GM12878 (cell line): ENCODE measurements at regions not wholly inside any gene's neighbourhood (a gene's known extent, or its start where the extent isn't known, plus 50 kb on each side); places are given as distances from the start of the nearest gene placed in this dataset.

ENCODE experiments used
- ATAC-seq: fragments of 200-7000 bp; cut with Tn5 transposase; 3 replicates; pipeline ENCODE4 v1.9.1; 2020; ENCODE audit warnings: mild to moderate bottlenecking, moderate library complexity
- BruUV-seq: library from RNA; stranded (reverse); fragments of 400-500 nt; replicated peaks from 2 replicates; lab custom pipeline; 2021; lab: Mats Ljungman, UMichigan
- CTCF ChIA-PET: fragments of 300-600 bp; sonication (Branson Sonifier 250); formaldehyde crosslinking; extraction: SDS; loops from one replicate; lab custom pipeline; 2021; ENCODE audit warnings: inconsistent platforms; lab: Yijun Ruan, JAX
- POLR2A ChIA-PET: fragments of 350-600 bp; formaldehyde crosslinking; extraction: SDS; loops from one replicate; lab custom pipeline; 2021; ENCODE audit warnings: inconsistent platforms; lab: Charles Lee
- RAD21 ChIA-PET: fragments of 300-600 bp; sonication (Branson Sonifier 250); formaldehyde crosslinking; loops from one replicate; lab custom pipeline; 2023; ENCODE audit warnings: antibody characterized with exemption; ENCODE audit not compliant: unreplicated experiment; lab: Charles Lee
- SMC1A ChIA-PET: fragments of 300-600 bp; sonication (Branson Sonifier 250); formaldehyde crosslinking; loops from one replicate; lab custom pipeline; 2023; ENCODE audit not compliant: unreplicated experiment, uncharacterized antibody; lab: Charles Lee
- DNase-seq: peaks from one replicate; pipeline ENCODE4 v3.0.0-alpha.2; 2011; ENCODE audit warnings: low read depth, low spot score
- FAIRE-seq: peaks from 3 replicates; lab custom pipeline; 2011; peaks lifted over from hg19 to GRCh38; lab: Jason Lieb, UNC
- H2AFZ ChIP-seq: 2 replicates; pipeline ENCODE4 v1.6.0; 2011; ENCODE audit warnings: low read depth, low read length, control low read depth; ENCODE audit not compliant: control insufficient read depth
- H3K27ac ChIP-seq: 2 replicates; pipeline ENCODE4 v1.5.1; 2011; ENCODE audit warnings: control low read depth; ENCODE audit not compliant: control insufficient read depth, insufficient read depth
- H3K27me3 ChIP-seq, 2 experiments: replicated peaks in 1 of 2; 2 replicates each; pipeline versions ENCODE4 v1.6.0 to v1.6.1; 2011; ENCODE audit warnings: low read length in 1 of 2; ENCODE audit not compliant: control insufficient read depth in 2 of 2, insufficient read depth in 2 of 2
- H3K36me3 ChIP-seq, 2 experiments: 2 replicates each; pipeline ENCODE4 v1.5.1; 2011; ENCODE audit warnings: low read length in 1 of 2; ENCODE audit not compliant: control insufficient read depth in 2 of 2, insufficient read depth in 2 of 2
- H3K4me1 ChIP-seq: 2 replicates; pipeline ENCODE4 v1.6.1; 2011; ENCODE audit warnings: mild to moderate bottlenecking, low read length, moderate library complexity, mixed read lengths; ENCODE audit not compliant: control insufficient read depth, insufficient read depth
- H3K4me2 ChIP-seq: 2 replicates; pipeline ENCODE4 v1.6.0; 2011; ENCODE audit warnings: control low read depth; ENCODE audit not compliant: control insufficient read depth, insufficient read depth
- H3K4me3 ChIP-seq: fragments of 200-600 bp; sonication (generic); 2 replicates; pipeline ENCODE4 v1.5.1; 2016
- H3K79me2 ChIP-seq: 2 replicates; pipeline ENCODE4 v1.6.0; 2011; ENCODE audit warnings: low read length; ENCODE audit not compliant: control insufficient read depth, insufficient read depth
- H3K9ac ChIP-seq: 2 replicates; pipeline ENCODE4 v1.8.0; 2011; ENCODE audit warnings: low read length, control low read depth, mixed read lengths; ENCODE audit not compliant: control insufficient read depth, insufficient read depth
- H3K9me3 ChIP-seq: replicated peaks from 3 replicates; pipeline ENCODE4 v1.5.1; 2011; ENCODE audit warnings: mild to moderate bottlenecking, low read length; ENCODE audit not compliant: control insufficient read depth, insufficient read depth
- H4K20me1 ChIP-seq: 2 replicates; pipeline ENCODE4 v1.6.0; 2011; ENCODE audit not compliant: control insufficient read depth, insufficient read depth
- BMI1 ChIP-seq: fragments of 450-650 bp; IDR thresholded peaks from 2 replicates; pipeline ENCODE4 v1.6.1; 2016; ENCODE audit warnings: mild to moderate bottlenecking, moderate library complexity, borderline replicate concordance
- DPF2 ChIP-seq: fragments of 450-650 bp; IDR thresholded peaks from 2 replicates; pipeline ENCODE4 v1.6.1; 2017; ENCODE audit warnings: mild to moderate bottlenecking
- E2F4 ChIP-seq: IDR thresholded peaks from 2 replicates; pipeline ENCODE4 v1.6.1; 2012; ENCODE audit warnings: low read depth, low read length, improper control_type of control experiment
- ELK1 ChIP-seq: IDR thresholded peaks from 2 replicates; pipeline ENCODE4 v1.6.1; 2012; ENCODE audit warnings: low read depth, low read length, improper control_type of control experiment
- HCFC1 ChIP-seq: fragments of 150-350 bp; IDR thresholded peaks from 2 replicates; pipeline ENCODE4 v1.6.1; 2014; ENCODE audit warnings: low read length
- IRF4 ChIP-seq: IDR thresholded peaks from 2 replicates; pipeline ENCODE4 v1.6.1; 2011; ENCODE audit warnings: low read depth, low read length
- KLF5 ChIP-seq: fragments of 450-650 bp; IDR thresholded peaks from 2 replicates; pipeline ENCODE4 v1.6.1; 2014; ENCODE audit warnings: mild to moderate bottlenecking; ENCODE audit not compliant: partially characterized antibody
- MEF2A ChIP-seq: IDR thresholded peaks from 2 replicates; pipeline ENCODE4 v1.6.1; 2011; ENCODE audit warnings: low read depth, mild to moderate bottlenecking, low read length, moderate library complexity; ENCODE audit not compliant: insufficient read depth
- MXI1 ChIP-seq: fragments of 150-350 bp; IDR thresholded peaks from 2 replicates; pipeline ENCODE4 v1.6.1; 2011; ENCODE audit warnings: low read depth, mild to moderate bottlenecking, inconsistent platforms, low read length, improper control_type of control experiment
- MYC ChIP-seq: IDR thresholded peaks from 2 replicates; pipeline ENCODE4 v1.6.1; 2011; ENCODE audit warnings: mild to moderate bottlenecking, low read length, moderate library complexity, inconsistent platforms; ENCODE audit not compliant: insufficient read depth, insufficient replicate concordance, insufficient read length, severe bottlenecking
- NFYA ChIP-seq: IDR thresholded peaks from 2 replicates; pipeline ENCODE4 v1.6.1; 2011; ENCODE audit warnings: low read depth, mild to moderate bottlenecking, low read length, improper control_type of control experiment, borderline replicate concordance
- PAX8 ChIP-seq: fragments of 450-650 bp; IDR thresholded peaks from 2 replicates; pipeline ENCODE4 v1.6.1; 2017; ENCODE audit warnings: mild to moderate bottlenecking, moderate library complexity
- POLR2AphosphoS2 ChIP-seq: IDR thresholded peaks from 2 replicates; pipeline ENCODE4 v1.6.1; 2011; ENCODE audit warnings: low read depth, mild to moderate bottlenecking, low read length, improper control_type of control experiment, moderate library complexity
- RFX5 ChIP-seq: IDR thresholded peaks from 2 replicates; pipeline ENCODE4 v1.6.1; 2011; ENCODE audit warnings: low read depth, low read length, improper control_type of control experiment
- SUPT20H ChIP-seq: IDR thresholded peaks from 2 replicates; pipeline ENCODE4 v1.6.1; 2011; ENCODE audit warnings: low read depth, mild to moderate bottlenecking, low read length, moderate library complexity, borderline replicate concordance; ENCODE audit not compliant: control insufficient read depth
- TARDBP ChIP-seq: IDR thresholded peaks from 2 replicates; pipeline ENCODE4 v1.6.1; 2016; ENCODE audit warnings: borderline replicate concordance
- USF1 ChIP-seq: IDR thresholded peaks from 2 replicates; pipeline ENCODE4 v1.6.1; 2011; ENCODE audit warnings: borderline replicate concordance, low read depth, mild to moderate bottlenecking, moderate library complexity, mixed read lengths, low read length; ENCODE audit not compliant: insufficient read depth; ENCODE audit errors: extremely low read length
- ZNF622 ChIP-seq: fragments of 450-650 bp; IDR thresholded peaks from 2 replicates; pipeline ENCODE4 v1.6.1; 2017; ENCODE audit warnings: mild to moderate bottlenecking, inconsistent platforms
- WGBS: methylation state at CpG from one replicate; pipeline ENCODE4 v1.1.6; 2016; ENCODE audit warnings: low lambda C conversion rate; ENCODE audit not compliant: insufficient replicate concordance, insufficient coverage; ENCODE audit errors: missing lambda C conversion rate; 5-methylcytosine and 5-hydroxymethylcytosine counted together
- in situ Hi-C: fragments of 300-500 bp; cut with MboI; formaldehyde crosslinking; loops from 9 replicates; pipeline ENCODE4 v1.14.3; 2018; ENCODE audit warnings: mixed read lengths
- intact Hi-C: fragments of 100-400 bp; cut with micrococcal nuclease; formaldehyde crosslinking; loops from one replicate; pipeline ENCODE4 v1.14.2; 2022; ENCODE audit not compliant: unreplicated experiment

- intact Hi-C loops, result no loop called here
- no peaks in the 10 kb centered on the region for H3K27me3 ChIP-seq
- H3K4me3 ChIP-seq, result no peak overlapping the region
- no peaks in the 10 kb centered on the region for H3K4me1 ChIP-seq
- BruUV-seq, result no TSS peak
- RAD21 ChIA-PET, result no interaction called here
- no peak for FAIRE-seq
- no peak for TF ChIP-seq ZNF622
- TF ChIP-seq NFYA, result no peak
- no peak for TF ChIP-seq DPF2
- TF ChIP-seq MYC, result no peak
- no peak for TF ChIP-seq KLF5
- TF ChIP-seq RFX5, result no peak
- TF ChIP-seq MEF2A, result no peak
- TF ChIP-seq, all 136 proteins: peak for 0
- Histone ChIP-seq H3K79me2 (no peaks in the 10 kb centered on the region), H3K9ac (no peak overlapping the region), H3K27ac (no peak overlapping the region), H4K20me1 (no peaks in the 10 kb centered on the region), H2AFZ (no peak overlapping the region), H3K36me3 (no peaks in the 10 kb centered on the region), H3K4me2 (no peak overlapping the region), H3K9me3 (no peaks in the 10 kb centered on the region)
- POLR2A ChIA-PET, result no interaction called here
- in situ Hi-C loops, result no loop called here
- no peak for ATAC-seq
- CTCF ChIA-PET, result interaction anchor here (1.3 to 2.2 kb wide), 2 partner anchors 10 to 50 kb away, joined by 3 to 6 read pairs; no protein-coding TSS in a partner anchor
- DNase-seq, result no peak
- SMC1A ChIA-PET, result no interaction called here
These were observed 133.3 kb downstream of the SPCS3 start for GRCh38 chr4:176453079-176453478.

GRCh38 chr4:176453658-176454057 lies 133.9 kb downstream of the SPCS3 start:
- WGBS, result 51% methylated on average over 2 of the region's 2 CpGs
- intact Hi-C loops, result no loop called here
- H3K79me2 ChIP-seq, result no peaks in the 10 kb centered on the region
- no peak overlapping the region for H3K9ac ChIP-seq
- H3K4me3 ChIP-seq, result no peak overlapping the region
- H3K4me2 ChIP-seq, result no peak overlapping the region
- ChIA-PET POLR2A (no interaction called here), RAD21 (no interaction called here), CTCF (interaction anchor here (2.2 kb wide), 1 partner anchor 10 kb away, joined by 6 read pairs; no protein-coding TSS in a partner anchor), SMC1A (no interaction called here)
- ATAC-seq (no peak), DNase-seq (no peak), FAIRE-seq (no peak)
- H4K20me1 ChIP-seq, result no peaks in the 10 kb centered on the region
- H3K27me3 ChIP-seq, result no peaks in the 10 kb centered on the region
- no TSS peak for BruUV-seq
- in situ Hi-C loops, result no loop called here
- no peak overlapping the region for H3K27ac ChIP-seq
- no peak overlapping the region for H2AFZ ChIP-seq
- no peaks in the 10 kb centered on the region for H3K4me1 ChIP-seq
- no peaks in the 10 kb centered on the region for H3K9me3 ChIP-seq
- H3K36me3 ChIP-seq, result no peaks in the 10 kb centered on the region
- TF ChIP-seq E2F4 (no peak), MXI1 (no peak), IRF4 (no peak), POLR2AphosphoS2 (no peak), SUPT20H (no peak), PAX8 (no peak), ELK1 (no peak), USF1 (no peak), TARDBP (no peak), BMI1 (no peak), HCFC1 (no peak)
